A549 (cell line): ENCODE measurements at regions not wholly inside any gene's neighbourhood (a gene's known extent, or its start where the extent isn't known, plus 50 kb on each side); places are given as distances from the start of the nearest gene placed in this dataset.

ENCODE experiments used
- BHLHE40 ChIP-seq: IDR thresholded peaks from 2 replicates; pipeline ENCODE4 v1.6.1; 2012; ENCODE audit warnings: low read depth, low read length, inconsistent platforms
- CBX8 ChIP-seq: fragments of 200-600 bp; sonication (generic); IDR thresholded peaks from 2 replicates; pipeline ENCODE4 v1.6.1; 2016
- CTCF ChIP-seq: fragments of >200 bp; sonication (Bioruptor Twin); formaldehyde crosslinking; IDR thresholded peaks from 3 replicates; pipeline ENCODE4 v1.5.1; 2016
- FOSL2 ChIP-seq, 2 experiments: fragments of 450-650 bp in 1 of 2; fragments of >200 bp in 1 of 2; sonication (Bioruptor Twin) in 1 of 2; formaldehyde crosslinking; IDR thresholded peaks; 2 replicates each; pipeline versions ENCODE4 v1.5.0 to v1.6.1; 2016 to 2020; ENCODE audit warnings: mild to moderate bottlenecking in 1 of 2, moderate library complexity in 1 of 2
- HMGXB4 ChIP-seq: fragments of 250-450 bp; sonication (Bioruptor Pico); IDR thresholded peaks from 2 replicates; pipeline ENCODE4 v1.5.0; 2021; ENCODE audit warnings: mild to moderate bottlenecking, moderate library complexity, borderline replicate concordance
- HOXA7 ChIP-seq: fragments of 250-450 bp; sonication (Bioruptor Pico); IDR thresholded peaks from 2 replicates; pipeline ENCODE4 v1.5.0; 2020; ENCODE audit warnings: mild to moderate bottlenecking, moderate library complexity
- JUN ChIP-seq, 2 experiments: fragments of >200 bp; sonication (Bioruptor Twin); formaldehyde crosslinking; IDR thresholded peaks; 2 replicates in 1 of 2; 3 replicates in 1 of 2; pipeline ENCODE4 v1.6.1; 2016 to 2017
- MAZ ChIP-seq: fragments of 150-350 bp; IDR thresholded peaks from 2 replicates; pipeline ENCODE4 v1.6.1; 2014; ENCODE audit warnings: antibody characterized with exemption, low read depth, low read length, borderline replicate concordance
- PBX3 ChIP-seq: IDR thresholded peaks from 2 replicates; pipeline ENCODE4 v1.6.1; 2012
- POLR2A ChIP-seq: IDR thresholded peaks from 2 replicates; pipeline ENCODE4 v1.6.1; 2012; ENCODE audit warnings: mild to moderate bottlenecking, low read length
- RCOR1 ChIP-seq: fragments of 150-350 bp; IDR thresholded peaks from 2 replicates; pipeline ENCODE4 v1.6.1; 2014; ENCODE audit warnings: antibody characterized with exemption, low read length, low read depth
- SMC3 ChIP-seq: fragments of >200 bp; sonication (Bioruptor Twin); formaldehyde crosslinking; IDR thresholded peaks from 3 replicates; pipeline ENCODE4 v1.6.1; 2018; ENCODE audit warnings: inconsistent platforms
- TP53 ChIP-seq: fragments of 250-450 bp; sonication (Bioruptor Pico); IDR thresholded peaks from 2 replicates; pipeline ENCODE4 v1.5.0; 2021; ENCODE audit warnings: mild to moderate bottlenecking, moderate library complexity

- TF ChIP-seq POLR2A (no peak), CTCF (no peak), FOSL2 (IDR thresholded peaks at IDR 0.05) (no peak), FOSL2 (CRISPR knock-in tag; IDR thresholded peaks at IDR 0.05) (no peak), SMC3 (no peak), JUN (IDR thresholded peaks at IDR 0.05) (no peak), HMGXB4 (CRISPR knock-in tag) (no peak), RCOR1 (no peak), TP53 (no peak), MAZ (no peak), PBX3 (no peak), CBX8 (no peak), HOXA7 (CRISPR knock-in tag) (no peak), BHLHE40 (no peak)
These were observed 179.5 kb upstream of the ZNF462 start for GRCh38 chr9:106683454-106683853.
